Right lung (tissue), 2 donors: ENCODE measurements at regions not wholly inside any gene's neighbourhood (a gene's known extent, or its start where the extent isn't known, plus 50 kb on each side); places are given as distances from the start of the nearest gene placed in this dataset.

ENCODE experiments used
- DNase-seq, 2 donors: peaks; one replicate each; pipeline ENCODE4 v3.0.0-alpha.2; 2013

DNA sequence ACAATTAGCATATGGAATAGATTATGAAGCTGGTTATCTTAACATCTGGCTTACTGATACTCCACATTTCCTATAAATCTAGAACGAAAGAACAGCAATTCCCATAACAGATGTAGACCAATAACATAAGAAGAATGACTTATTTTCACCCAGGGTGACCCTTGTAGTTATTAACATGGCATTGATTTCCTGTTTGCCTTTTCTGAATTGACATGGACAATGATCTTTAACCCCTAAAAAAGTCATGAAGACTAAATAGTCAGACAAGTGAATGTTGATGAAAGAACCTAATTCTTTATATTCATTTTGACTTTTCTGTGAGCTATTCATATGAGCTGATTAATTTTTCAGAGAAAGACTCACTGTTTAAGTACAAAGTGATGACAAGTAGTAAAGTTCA is 175.3 kb upstream of the CD180 start:
- no peak for DNase-seq

DNA sequence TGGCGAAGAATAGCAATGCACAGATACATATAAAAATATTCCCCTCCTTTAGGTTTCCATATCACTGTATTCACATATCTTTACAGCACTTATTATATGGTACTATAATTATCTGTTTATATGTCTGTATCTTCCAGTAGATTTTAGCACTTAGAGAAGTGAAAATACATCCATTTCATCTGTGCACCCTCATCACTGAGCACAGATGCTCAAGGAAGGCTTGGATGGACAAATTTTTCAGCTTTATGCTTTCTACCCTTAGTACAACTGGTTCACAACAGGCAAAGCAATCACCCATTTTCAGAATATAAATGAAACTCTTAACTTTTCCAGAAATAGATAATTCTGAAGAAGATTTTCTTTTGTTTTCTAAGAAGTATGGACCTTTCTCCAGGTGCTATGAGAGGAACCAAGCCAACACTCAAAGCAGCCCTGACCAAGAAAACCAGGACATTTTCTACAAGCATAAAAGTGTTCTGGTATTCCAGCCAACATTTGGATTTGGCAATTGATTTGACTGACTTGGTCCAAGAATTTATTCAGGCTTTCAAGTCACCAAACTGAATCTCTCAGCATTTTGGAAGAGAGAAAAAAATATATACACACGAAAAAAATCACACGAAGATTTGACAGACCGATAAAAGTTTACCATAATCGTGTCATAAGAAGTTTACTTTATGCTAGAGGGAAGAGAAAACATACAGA is 170.2 kb upstream of the CD180 start:
- no peak for DNase-seq

- no peak for DNase-seq
Measured at GRCh38 chr5:67366276-67366675, 169.7 kb upstream of the CD180 start.

GRCh38 chr5:67364381-67364970 is 167.9 kb upstream of the CD180 start:
- DNase-seq = no peak

DNA sequence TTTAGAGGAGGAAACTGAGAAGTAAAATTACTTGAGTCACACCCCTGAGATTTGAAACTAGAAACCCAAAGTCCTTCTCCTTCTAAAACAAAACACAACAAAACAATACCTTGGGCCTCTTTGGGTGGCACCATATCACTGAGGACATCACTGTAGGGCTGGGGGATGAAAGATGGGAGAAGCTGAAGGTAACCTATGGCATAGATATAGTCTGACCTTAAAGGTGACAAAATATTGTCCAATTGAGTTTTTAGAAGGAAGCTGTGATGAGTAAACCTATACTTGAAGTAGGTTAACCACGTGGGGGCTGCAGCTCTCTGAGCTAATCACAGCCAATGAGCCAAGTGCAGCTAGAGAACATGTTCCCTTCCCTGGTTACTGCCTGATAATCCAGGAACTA is 167.4 kb upstream of the CD180 start:
- DNase-seq = no peak

DNA sequence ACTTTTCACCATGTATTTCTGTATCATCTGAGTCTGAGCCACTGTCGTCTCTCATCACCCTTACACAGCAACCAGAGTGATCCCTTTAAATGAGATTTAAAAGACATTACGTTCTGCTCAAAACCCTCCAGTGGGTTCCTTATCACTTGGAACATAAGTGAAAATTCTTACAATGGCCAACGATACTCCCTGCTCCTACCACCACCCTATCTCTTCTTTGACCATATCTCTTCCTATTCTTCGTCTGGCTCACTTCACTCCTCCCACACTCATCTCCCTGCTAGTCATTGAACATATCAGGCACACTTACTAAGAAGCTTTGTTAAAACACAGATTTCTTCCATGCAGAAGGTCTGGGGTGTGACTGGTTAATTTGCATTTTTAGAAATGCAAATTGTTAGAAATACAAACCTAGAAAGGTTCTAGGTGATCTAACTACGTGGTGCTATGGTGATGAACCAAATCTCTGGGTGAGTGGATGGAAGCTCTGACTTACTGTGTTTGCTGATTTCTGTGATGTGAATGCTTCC is 166.6 kb upstream of the CD180 start:
- DNase-seq = no peak

GRCh38 chr5:67361932-67362729 is 165.5 kb upstream of the CD180 start:
- no peak for DNase-seq

DNA sequence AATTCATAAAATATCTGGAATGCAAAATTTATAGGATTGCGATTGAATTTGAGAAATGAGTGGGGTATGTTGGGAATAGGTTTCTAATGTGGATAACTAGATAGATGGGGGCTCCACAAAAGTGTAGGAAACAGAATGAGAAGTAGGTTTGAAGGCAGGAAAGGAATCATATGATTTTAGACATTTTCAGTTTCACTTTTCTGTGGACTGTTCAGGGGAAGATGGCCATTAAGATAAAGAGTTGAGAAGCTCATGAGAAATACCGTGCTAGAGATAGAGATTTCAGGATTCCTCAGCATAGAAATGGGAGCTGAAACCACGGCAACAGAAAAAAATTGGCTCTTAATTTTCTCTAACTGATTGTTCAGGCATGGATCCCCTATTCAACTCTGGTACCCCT is 163.4 kb upstream of the CD180 start:
- no peak for DNase-seq

GRCh38 chr5:67358186-67358585 is 161.6 kb upstream of the CD180 start:
- DNase-seq = no peak

DNA sequence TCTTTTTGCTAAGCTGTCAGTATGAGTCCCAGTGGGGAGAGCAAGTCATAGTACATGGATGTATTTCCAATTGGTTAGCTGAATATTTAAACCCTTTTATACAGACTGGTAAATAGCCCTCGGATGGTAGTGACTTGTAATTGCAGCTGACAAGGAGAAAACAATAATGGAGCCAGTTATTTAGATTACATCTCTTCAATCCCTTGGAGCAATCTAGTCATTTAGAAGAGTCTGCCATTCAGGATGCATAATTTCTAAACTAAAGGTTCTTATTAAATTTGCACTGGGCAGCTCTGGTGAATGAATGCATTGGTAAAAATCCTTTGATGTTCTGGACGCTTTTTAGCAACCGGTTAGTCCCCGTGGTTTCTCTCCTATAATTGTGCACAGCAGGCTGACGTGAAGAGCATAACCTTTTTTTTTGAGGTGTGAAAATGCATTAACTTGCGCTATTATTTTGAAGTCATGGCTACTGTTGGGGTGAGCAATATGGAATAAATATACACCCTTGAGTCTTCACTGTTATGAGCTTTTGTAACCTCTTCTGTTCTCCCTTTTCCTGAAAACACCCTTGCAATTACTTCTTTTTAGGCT is 158.6 kb upstream of the CD180 start:
- no peak for DNase-seq

DNA sequence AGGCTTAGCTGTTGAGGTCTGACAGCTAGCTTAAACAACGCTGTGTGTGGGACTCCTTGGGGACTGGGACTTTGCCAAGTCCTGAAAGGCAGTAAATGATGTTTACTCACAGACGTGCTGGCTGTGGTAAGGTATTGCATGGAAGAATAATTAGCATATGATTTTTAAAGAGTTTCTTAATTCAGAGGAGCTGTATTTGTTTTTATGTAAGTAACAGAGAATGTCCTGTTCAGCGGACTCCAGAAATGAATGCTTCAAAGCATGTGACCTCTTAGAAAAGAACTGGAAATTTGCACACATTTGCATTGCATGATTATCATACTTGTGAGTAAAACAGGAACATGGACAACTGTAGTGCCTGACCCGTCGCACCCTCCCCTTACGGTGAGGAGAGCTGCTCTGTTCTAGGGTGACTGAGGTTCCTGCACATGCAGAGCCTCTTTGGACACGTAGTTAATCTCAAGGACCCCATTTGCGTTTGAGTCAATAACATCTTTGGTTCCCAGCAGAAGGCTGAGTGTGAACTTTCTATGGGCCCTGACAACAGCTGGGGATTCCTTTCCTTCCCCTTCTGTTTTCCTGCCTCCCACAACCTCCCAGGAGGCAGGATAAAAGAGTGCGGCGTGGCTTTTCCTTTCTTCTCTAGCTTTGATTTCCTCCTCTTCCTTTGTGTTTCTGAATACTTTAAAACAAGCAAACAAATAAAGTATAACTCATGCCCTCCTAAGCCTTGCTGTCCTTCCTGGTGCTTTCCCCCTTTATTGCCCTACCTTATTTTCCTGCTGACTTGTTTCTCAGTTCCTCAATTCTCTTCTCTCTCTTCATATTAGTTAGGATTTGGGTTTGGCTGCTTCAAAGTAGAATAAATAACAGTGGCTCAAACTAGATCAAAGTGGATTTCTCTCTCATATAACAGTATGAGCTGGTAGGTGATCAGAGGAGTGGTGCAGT is 157.2 kb upstream of the CD180 start:
- no peak for DNase-seq

- DNase-seq = no peak
Measured at GRCh38 chr5:67350618-67351201, 154.1 kb upstream of the CD180 start.

DNA sequence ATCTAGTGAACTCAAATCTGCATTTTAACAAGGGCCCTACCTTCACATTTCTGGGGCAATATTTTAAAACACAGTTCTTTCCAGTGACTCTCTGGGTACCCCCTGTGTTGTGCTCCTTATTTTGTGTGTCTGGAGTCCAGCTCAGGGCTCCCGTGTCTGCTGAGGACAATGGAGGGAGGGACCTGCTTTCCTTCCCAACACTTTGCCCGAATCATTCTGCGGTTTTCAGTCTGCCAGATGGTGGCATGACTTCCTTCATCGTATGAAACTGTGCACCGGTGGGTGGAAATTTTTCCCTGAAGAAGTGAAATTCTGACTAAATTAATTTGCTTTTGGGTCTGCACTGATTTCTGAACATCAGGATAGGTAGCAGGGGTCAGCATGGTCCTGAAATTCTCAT is 153.6 kb upstream of the CD180 start:
- DNase-seq = no peak

GRCh38 chr5:67347821-67348220 is 151.2 kb upstream of the CD180 start:
- DNase-seq = no peak

- DNase-seq = no peak
Measured at GRCh38 chr5:67346611-67347010, 150.0 kb upstream of the CD180 start.

GRCh38 chr5:67344870-67345269 is 148.3 kb upstream of the CD180 start:
- no peak for DNase-seq

GRCh38 chr5:67343835-67344234 is 147.2 kb upstream of the CD180 start:
- DNase-seq = no peak

- no peak for DNase-seq
Measured at GRCh38 chr5:67341478-67341877, 144.9 kb upstream of the CD180 start.

- no peak for DNase-seq
Measured at GRCh38 chr5:67339219-67339767, 142.7 kb upstream of the CD180 start.

GRCh38 chr5:67338421-67338820 is 141.8 kb upstream of the CD180 start:
- DNase-seq = no peak

DNA sequence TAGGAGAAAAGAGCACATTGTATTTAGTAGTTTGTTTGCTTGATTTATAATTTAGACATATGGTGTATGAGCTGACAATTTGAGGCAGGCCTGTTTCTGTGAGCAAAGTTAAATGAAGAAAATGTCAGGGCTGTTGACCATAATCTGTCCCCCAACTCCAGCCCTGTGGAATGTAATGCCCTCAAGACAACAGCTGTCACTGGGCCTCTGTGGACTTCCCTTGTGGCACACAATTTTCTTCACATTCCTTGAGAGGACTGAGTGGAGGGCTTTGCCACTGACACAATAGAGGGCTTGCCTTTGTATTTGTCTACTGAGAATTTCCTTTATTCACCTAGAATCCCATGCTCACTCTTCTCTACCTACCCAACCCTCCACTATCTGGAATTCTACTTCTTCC is 141.2 kb upstream of the CD180 start:
- no peak for DNase-seq
